ENCODE measurements at regions not wholly inside any gene's neighbourhood (a gene's known extent, or its start where the extent isn't known, plus 50 kb on each side); places are given as distances from the start of the nearest gene placed in this dataset.
"Not testable (repeated sequence)": the region's sequence is repeated elsewhere in the genome, so short reads cannot be mapped to it uniquely, and the experiment has no call there.

- not testable (repeated sequence) for DNase-seq (ENCODE audit: low read depth)
Measured at GRCh38 chr10:30697221-30697620, 67.7 kb upstream of the LYZL2 start.

- DNase-seq (ENCODE audit: low read depth): not testable (repeated sequence)
Measured at GRCh38 chr10:30696416-30697185, 67.0 kb upstream of the LYZL2 start.

DNA sequence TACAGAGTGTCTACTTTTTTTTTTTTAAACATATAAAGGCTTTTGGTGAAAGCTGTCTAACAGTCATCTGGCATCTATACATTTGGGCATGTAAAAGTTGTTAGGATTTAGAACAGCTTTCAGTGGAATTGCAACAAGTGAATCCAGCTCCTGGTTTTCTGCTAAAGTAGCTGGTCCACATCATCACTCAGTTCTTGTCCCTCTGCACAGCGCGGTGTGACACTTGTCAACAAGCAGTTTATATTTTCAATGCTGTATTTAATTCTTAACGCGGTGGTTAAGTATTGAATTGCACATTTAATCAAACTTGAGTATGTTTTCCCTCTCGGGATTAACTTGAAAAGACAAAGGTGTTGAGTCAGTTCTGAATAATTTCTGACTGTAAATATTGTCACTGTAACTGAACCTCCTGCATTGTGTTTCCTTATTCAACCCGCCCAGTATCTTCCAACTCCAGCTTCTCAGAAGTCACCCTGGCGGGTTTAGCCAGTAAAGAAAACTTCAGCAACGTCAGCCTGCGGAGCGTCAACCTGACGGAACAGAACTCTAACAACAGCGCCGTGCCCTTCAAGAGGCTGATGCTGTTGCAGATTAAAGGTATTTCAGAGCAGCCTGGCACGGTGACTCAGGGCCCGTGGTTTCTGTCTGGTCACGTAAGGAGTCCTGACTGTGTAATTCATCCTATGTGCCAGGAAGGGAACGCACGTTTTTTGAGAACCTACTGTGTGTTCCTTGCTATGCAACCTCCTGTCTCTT lies 66.1 kb upstream of the LYZL2 start:
- peak; percentile 51 for DNase-seq (ENCODE audit: low read depth)

DNA sequence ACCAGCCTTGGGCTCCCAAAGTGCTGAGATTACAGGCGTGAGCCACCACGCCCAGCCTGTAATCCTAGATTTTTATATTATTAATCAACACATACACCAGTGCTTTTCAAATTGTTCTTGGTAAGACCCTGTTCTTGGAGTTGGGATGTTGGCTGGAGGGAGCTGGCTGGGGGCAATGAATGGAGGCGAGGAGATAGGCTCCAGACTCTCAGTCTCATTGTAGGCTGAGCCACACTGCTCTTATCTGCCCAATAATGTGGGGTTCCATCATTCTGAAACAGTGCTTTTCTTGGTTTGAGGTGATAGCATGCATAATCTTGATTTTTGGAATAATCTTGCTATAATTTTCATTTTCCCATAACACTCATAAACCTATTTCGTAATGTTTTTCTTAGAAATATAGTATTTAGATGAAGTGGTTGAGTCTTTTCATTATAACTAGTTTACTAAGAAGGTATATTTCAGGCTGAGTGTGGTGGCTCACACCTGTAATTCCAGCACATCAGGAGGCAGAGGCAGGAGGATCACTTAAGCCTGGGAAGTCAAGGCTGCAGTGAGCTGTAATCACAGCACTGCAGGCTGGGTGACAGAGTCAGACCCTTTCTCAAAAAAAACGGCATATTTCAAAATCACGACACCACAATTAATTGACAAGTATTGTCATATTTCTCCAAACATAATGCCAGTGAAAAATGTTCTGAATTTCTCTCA lies 65.1 kb upstream of the LYZL2 start:
- DNase-seq (ENCODE audit: low read depth): no peak

DNA sequence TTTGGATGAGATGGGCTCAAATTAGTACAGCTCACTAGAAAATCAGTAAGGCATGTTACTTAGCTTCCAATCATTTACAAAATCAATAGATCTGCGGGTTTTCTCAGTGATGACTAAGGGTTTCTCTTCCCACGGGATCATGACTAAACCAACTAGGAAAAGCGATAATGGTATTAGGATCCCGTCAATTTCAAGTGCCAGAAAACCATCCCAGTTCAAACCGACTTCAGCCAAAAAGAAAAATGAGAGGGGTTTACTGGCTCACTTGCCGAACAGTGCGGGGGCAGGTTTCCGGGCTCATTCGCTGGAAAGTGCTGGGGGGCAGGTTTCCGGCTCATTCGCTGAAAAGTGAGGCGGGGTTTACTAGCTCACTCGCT lies 62.1 kb upstream of the LYZL2 start:
- DNase-seq (ENCODE audit: low read depth): no peak

DNA sequence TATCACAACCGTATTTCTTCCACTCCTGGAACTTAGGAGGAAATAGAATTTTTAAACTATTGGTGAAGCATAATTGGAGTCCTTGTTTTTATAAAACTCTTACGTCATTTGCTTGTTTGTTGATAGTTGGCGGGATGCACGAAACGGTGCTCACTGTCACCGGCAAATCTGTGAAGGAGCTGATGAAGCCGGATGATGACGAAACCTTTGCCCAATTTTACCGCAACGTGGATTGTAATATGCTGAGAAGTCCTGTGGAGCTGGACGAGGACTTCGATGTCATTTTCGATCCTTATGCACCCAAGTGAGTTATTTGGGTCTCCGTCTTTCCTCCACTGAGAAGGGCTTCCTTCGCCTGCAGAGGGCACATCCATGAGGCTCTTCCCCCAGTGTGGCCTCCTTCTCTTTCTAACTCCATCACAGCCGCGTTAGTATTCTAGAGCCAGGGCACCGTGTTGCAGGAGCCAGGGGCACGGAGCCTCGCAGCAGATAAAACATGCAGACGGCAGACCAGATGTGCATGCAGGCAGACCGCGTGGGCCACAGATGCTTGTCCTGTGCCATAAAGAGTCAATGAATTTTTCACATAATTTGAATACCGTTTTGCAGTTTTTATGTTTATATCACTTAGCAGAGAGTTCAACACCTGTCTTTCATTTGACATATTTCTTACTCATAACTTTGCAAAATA lies 61.5 kb upstream of the LYZL2 start:
- DNase-seq (ENCODE audit: low read depth): not testable (repeated sequence)

GRCh38 chr10:30688456-30688855 lies 58.9 kb upstream of the LYZL2 start:
- no peak for DNase-seq (ENCODE audit: low read depth)

GRCh38 chr10:30687698-30688213 lies 58.2 kb upstream of the LYZL2 start:
- peak; percentile 52 for DNase-seq (ENCODE audit: low read depth)

DNA sequence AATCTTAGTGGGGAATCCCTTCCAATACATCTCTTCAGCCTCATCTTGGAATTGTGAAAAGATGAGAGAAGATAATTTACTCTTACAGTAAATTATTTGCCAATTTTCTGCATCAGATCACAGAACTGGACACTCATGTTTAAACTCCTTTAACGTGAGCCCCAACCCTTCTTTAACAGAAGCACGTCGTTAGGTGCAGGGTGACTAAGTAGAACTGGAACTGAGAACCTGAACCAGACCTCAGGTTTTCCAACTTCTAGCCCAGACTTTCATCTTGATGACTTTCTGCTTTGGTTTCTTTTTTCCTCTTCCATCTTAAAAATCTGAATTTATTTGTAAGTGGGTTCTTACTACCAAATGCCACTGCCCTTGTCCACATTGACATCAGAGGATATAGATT lies 57.2 kb upstream of the LYZL2 start:
- DNase-seq (ENCODE audit: low read depth): no peak

DNA sequence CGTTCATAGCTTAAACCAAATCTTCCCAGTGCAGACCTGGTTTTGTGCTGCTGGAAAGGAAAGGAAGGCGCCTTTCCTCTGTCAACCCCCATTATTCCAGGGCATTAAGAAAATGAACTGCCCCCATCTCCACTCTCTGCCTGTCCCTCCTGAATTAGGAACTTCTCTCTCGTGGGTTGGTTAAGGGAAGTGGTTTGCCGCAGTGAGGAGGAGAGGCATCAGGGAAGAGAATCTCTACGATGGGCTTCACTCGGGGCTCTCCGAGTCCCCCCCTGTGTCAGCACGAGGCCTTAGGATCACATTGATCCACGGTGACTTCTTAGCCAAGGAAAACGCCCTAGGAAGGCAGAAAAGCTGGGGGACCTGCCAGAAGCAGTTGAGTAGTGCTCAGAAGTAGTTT lies 53.9 kb upstream of the LYZL2 start:
- DNase-seq (ENCODE audit: low read depth): no peak

GRCh38 chr10:30682377-30683199 lies 53.0 kb upstream of the LYZL2 start:
- DNase-seq (ENCODE audit: low read depth): peak; percentile 39

DNA sequence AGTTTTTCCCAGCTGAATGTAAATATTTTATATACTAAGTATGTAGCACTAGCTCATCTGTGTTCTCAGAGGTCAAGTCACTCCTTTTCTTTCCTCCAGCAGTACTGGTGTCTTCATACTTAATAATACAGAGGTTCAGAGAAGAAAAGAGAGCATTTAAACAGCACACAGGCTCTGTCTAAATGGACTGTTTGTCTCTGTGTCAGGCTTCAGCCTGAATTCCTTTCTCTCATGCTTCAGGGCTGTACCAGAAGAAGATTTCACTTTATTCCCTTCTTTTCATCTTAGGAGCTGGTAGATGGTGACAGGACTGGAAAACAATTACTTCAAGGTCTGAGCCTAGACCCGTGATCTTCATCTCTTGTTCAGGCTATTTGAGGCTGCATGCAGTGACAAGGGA lies 51.4 kb upstream of the LYZL2 start:
- DNase-seq (ENCODE audit: low read depth): no peak
